Vagina (tissue), 2 donors: ENCODE measurements at regions not wholly inside any gene's neighbourhood (a gene's known extent, or its start where the extent isn't known, plus 50 kb on each side); places are given as distances from the start of the nearest gene placed in this dataset.
"Not testable (repeated sequence)": the region's sequence is repeated elsewhere in the genome, so short reads cannot be mapped to it uniquely, and the experiment has no call there.

Experiments
- DNase-seq, 2 donors: peaks; one replicate each; pipeline ENCODE4 v3.0.0-alpha.2; 2017; ENCODE audit errors: extremely low spot score in 2 of 2
- H3K27ac ChIP-seq: fragments of 200-600 bp; sonication (generic); one replicate; pipeline ENCODE4 v1.5.1; 2019
- H3K27me3 ChIP-seq: fragments of 200-600 bp; sonication (generic); one replicate; pipeline ENCODE4 v1.5.1; 2019
- H3K36me3 ChIP-seq, 2 donors: fragments of 200-600 bp; sonication (generic); one replicate each; pipeline ENCODE4 v1.5.1; 2017 to 2019
- H3K4me1 ChIP-seq: fragments of 200-600 bp; sonication (generic); one replicate; pipeline ENCODE4 v1.5.1; 2019
- H3K4me3 ChIP-seq, 2 donors: fragments of 200-600 bp; sonication (generic); 1 replicate in 1 of 2; 2 replicates in 1 of 2; pipeline ENCODE4 v1.5.1; 2016 to 2019
- H3K9me3 ChIP-seq: fragments of 200-600 bp; sonication (generic); one replicate; pipeline ENCODE4 v1.5.1; 2019
- POLR2A ChIP-seq, 2 donors: fragments of 450-650 bp; IDR thresholded peaks; one replicate each; pipeline ENCODE4 v1.6.1; 2017; ENCODE audit warnings: antibody characterized with exemption in 2 of 2, mild to moderate bottlenecking in 2 of 2, moderate library complexity in 2 of 2
- POLR2AphosphoS5 ChIP-seq, 2 donors: sonication (generic); formaldehyde crosslinking; IDR thresholded peaks; one replicate each; pipeline ENCODE4 v1.9.0; 2017; ENCODE audit warnings: antibody characterized with exemption in 2 of 2, mild to moderate bottlenecking in 2 of 2, low read depth in 1 of 2; ENCODE audit not compliant: insufficient read depth in 1 of 2
- intact Hi-C: fragments of 100-400 bp; cut with DNase I; formaldehyde crosslinking; loops from one replicate; pipeline ENCODE4 v1.15.1; 2023
- TF ChIP-seq, protein P1 (sequence below), 3 experiments: fragments of 450-650 bp in 2 of 3; fragments of 200-600 bp in 1 of 3; sonication (generic) in 1 of 3; IDR thresholded peaks; one replicate each; pipeline ENCODE4 v1.5.1; 2017 to 2019; ENCODE audit warnings: antibody characterized with exemption in 3 of 3, mild to moderate bottlenecking in 2 of 3, moderate library complexity in 2 of 3

- no peak for DNase-seq
- Histone ChIP-seq H3K36me3 (no peaks in the 10 kb centered on the region), H3K27me3 (no peaks in the 10 kb centered on the region), H3K27ac (no peak overlapping the region), H3K9me3 (no peaks in the 10 kb centered on the region), H3K4me3 (no peak overlapping the region), H3K4me1 (no peaks in the 10 kb centered on the region)
- intact Hi-C loops: no loop called here
- TF ChIP-seq POLR2A (IDR thresholded peaks at IDR 0.05): no peak
- TF ChIP-seq, protein P1, sequence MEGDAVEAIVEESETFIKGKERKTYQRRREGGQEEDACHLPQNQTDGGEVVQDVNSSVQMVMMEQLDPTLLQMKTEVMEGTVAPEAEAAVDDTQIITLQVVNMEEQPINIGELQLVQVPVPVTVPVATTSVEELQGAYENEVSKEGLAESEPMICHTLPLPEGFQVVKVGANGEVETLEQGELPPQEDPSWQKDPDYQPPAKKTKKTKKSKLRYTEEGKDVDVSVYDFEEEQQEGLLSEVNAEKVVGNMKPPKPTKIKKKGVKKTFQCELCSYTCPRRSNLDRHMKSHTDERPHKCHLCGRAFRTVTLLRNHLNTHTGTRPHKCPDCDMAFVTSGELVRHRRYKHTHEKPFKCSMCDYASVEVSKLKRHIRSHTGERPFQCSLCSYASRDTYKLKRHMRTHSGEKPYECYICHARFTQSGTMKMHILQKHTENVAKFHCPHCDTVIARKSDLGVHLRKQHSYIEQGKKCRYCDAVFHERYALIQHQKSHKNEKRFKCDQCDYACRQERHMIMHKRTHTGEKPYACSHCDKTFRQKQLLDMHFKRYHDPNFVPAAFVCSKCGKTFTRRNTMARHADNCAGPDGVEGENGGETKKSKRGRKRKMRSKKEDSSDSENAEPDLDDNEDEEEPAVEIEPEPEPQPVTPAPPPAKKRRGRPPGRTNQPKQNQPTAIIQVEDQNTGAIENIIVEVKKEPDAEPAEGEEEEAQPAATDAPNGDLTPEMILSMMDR (IDR thresholded peaks at IDR 0.05): no peak
- TF ChIP-seq POLR2AphosphoS5 (IDR thresholded peaks at IDR 0.05; ENCODE audit: insufficient read depth in 1 of 2, low read depth in 1 of 2): no peak
Measured at GRCh38 chr4:137804906-137805495, 272.7 kb upstream of the PCDH18 start.

- Histone ChIP-seq H3K27me3 (no peaks in the 10 kb centered on the region), H3K27ac (no peak overlapping the region), H3K9me3 (no peaks in the 10 kb centered on the region), H3K36me3 (no peaks in the 10 kb centered on the region), H3K4me3 (no peak overlapping the region), H3K4me1 (no peaks in the 10 kb centered on the region)
- TF ChIP-seq, protein P1 (IDR thresholded peaks at IDR 0.05): no peak
- intact Hi-C loops: no loop called here
- DNase-seq: no peak
Measured at GRCh38 chr4:137800861-137801260, 268.6 kb upstream of the PCDH18 start.

GRCh38 chr4:137794764-137795254, 262.5 kb upstream of the PCDH18 start:
- Histone ChIP-seq H3K9me3 (no peaks in the 10 kb centered on the region), H3K36me3 (no peaks in the 10 kb centered on the region), H3K4me3 (no peak overlapping the region), H3K27me3 (no peaks in the 10 kb centered on the region), H3K4me1 (no peaks in the 10 kb centered on the region), H3K27ac (no peak overlapping the region)
- TF ChIP-seq POLR2AphosphoS5 (IDR thresholded peaks at IDR 0.05; ENCODE audit: insufficient read depth in 1 of 2, low read depth in 1 of 2): no peak
- TF ChIP-seq, protein P1 (IDR thresholded peaks at IDR 0.05): no peak
- TF ChIP-seq POLR2A (IDR thresholded peaks at IDR 0.05): no peak
- DNase-seq: no peak
- intact Hi-C loops: no loop called here

DNA sequence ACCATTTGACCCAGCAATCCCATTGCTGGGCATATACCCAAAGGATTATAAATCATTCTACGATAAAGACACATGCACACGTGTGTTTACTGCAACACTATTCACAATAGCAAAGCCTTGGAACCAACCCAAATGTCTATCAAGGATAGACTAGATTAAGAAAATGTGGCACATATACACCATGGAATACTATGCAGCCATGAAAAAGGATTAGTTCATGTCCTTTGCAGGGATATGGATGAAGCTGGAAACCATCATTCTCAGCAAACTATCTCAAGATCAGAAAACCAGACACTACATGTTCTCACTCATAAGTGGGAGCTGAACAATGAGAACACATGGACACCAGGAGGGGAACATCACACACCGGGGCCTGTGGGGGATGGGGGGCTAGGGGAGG, 257.0 kb upstream of the PCDH18 start:
- DNase-seq, intact Hi-C loops, H3K4me3 ChIP-seq, H3K27me3 ChIP-seq, H3K27ac ChIP-seq, H3K36me3 ChIP-seq, H3K4me1 ChIP-seq, H3K9me3 ChIP-seq: not testable (repeated sequence)

DNA sequence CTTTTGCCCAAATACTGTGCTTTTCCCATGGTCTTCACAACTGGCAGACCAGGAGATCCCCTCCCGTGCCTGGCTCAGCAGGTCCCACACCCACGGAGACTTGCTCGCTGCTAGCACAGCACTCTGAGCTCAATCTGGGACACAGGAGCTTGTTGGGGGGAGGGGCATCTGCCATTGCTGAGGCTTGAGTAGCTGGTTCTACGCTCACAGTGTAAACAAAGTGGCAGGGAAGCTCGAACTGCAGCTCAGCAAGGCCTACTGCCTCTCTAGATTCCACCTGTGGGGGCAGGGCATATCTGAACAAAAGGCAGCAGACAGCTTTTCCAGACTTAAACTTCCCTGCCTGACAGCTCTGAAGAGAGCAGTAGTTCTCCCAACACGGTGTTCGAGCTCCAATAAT, 251.6 kb upstream of the PCDH18 start:
- H3K4me1 ChIP-seq, H3K27ac ChIP-seq, intact Hi-C loops, H3K9me3 ChIP-seq, H3K4me3 ChIP-seq, H3K36me3 ChIP-seq, H3K27me3 ChIP-seq, DNase-seq: not testable (repeated sequence)

GRCh38 chr4:137775701-137776100, 243.4 kb upstream of the PCDH18 start:
- intact Hi-C loops: no loop called here
- no peak overlapping the region for H3K4me3 ChIP-seq
- H3K9me3 ChIP-seq: no peaks in the 10 kb centered on the region
- no peak for DNase-seq
- TF ChIP-seq POLR2AphosphoS5 (IDR thresholded peaks at IDR 0.05; ENCODE audit: insufficient read depth in 1 of 2, low read depth in 1 of 2) (no peak), POLR2A (IDR thresholded peaks at IDR 0.05) (no peak)
- TF ChIP-seq, protein P1 (IDR thresholded peaks at IDR 0.05): no peak
- no peak overlapping the region for H3K27ac ChIP-seq
- no peaks in the 10 kb centered on the region for H3K27me3 ChIP-seq
- H3K4me1 ChIP-seq: no peaks in the 10 kb centered on the region
- no peaks in the 10 kb centered on the region for H3K36me3 ChIP-seq
